OCI-LY7 (cell line): ENCODE measurements at regions not wholly inside any gene's neighbourhood (a gene's known extent, or its start where the extent isn't known, plus 50 kb on each side); places are given as distances from the start of the nearest gene placed in this dataset.

Experiments used
- EZH2phosphoT487 ChIP-seq: fragments of 200-600 bp; sonication (generic); IDR thresholded peaks from 2 replicates; pipeline ENCODE4 v1.6.1; 2018; ENCODE audit warnings: low read depth, borderline replicate concordance, mild to moderate bottlenecking, mixed run types, antibody characterized with exemption, low read length, moderate library complexity, mixed read lengths
- TF ChIP-seq, protein P1 (sequence below): fragments of 200-600 bp; sonication (generic); conservative IDR thresholded peaks from 2 replicates; pipeline ENCODE4 v1.5.1; 2014; ENCODE audit warnings: mild to moderate bottlenecking, antibody characterized with exemption, low read length, moderate library complexity, mixed read lengths

DNA sequence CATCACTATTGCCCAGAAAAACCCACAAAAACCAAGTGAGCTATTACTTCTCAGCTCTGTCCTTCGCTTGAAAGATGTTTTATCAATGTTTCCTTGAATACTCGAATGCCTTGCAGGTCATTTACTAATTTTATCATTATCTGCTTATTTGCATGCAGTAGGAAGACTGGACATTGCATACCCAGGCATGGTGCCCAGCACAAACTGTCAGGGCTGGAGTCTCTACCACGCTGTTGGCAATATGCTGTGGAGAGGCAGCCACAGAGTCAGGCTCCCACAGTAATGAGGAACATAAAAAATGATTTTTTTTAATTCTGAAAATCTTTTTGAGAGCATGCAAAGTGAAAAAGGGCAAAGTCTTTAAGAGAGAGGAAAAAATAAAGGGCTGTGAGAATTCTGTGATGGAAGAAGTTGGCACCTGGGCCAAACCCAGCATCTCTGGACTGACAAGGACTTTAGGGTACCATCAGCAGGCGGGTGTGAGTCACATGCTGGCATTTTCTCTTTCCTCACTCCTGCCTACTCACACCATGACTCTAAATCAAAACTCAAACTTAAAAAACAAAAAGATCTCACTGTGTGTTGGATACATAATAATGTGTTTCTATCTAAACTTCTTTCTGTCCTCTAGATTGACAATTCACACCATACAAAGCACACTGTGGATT, 709.8 kb upstream of the FANCL start:
- TF ChIP-seq, protein P1, sequence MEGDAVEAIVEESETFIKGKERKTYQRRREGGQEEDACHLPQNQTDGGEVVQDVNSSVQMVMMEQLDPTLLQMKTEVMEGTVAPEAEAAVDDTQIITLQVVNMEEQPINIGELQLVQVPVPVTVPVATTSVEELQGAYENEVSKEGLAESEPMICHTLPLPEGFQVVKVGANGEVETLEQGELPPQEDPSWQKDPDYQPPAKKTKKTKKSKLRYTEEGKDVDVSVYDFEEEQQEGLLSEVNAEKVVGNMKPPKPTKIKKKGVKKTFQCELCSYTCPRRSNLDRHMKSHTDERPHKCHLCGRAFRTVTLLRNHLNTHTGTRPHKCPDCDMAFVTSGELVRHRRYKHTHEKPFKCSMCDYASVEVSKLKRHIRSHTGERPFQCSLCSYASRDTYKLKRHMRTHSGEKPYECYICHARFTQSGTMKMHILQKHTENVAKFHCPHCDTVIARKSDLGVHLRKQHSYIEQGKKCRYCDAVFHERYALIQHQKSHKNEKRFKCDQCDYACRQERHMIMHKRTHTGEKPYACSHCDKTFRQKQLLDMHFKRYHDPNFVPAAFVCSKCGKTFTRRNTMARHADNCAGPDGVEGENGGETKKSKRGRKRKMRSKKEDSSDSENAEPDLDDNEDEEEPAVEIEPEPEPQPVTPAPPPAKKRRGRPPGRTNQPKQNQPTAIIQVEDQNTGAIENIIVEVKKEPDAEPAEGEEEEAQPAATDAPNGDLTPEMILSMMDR = no peak
- no peak for TF ChIP-seq EZH2phosphoT487
